Body of pancreas (tissue), 4 donors: ENCODE measurements at regions not wholly inside any gene's neighbourhood (a gene's known extent, or its start where the extent isn't known, plus 50 kb on each side); places are given as distances from the start of the nearest gene placed in this dataset.

Experiments used
- ATAC-seq: fragments of 150-250 bp; one replicate; pipeline ENCODE4 v1.9.1; 2016
- DNase-seq, 4 donors: peaks; one replicate each; pipeline ENCODE4 v3.0.0-alpha.2; 2019
- H3K27ac ChIP-seq, 4 donors: fragments of 200-600 bp; sonication (generic); 1 replicate in 3 of 4; 2 replicates in 1 of 4; pipeline versions ENCODE4 v1.5.1 to v1.6.1; 2016 to 2019; ENCODE audit warnings: mild to moderate bottlenecking in 1 of 4, mixed read lengths in 1 of 4, moderate library complexity in 1 of 4
- H3K27me3 ChIP-seq, 2 donors: fragments of 200-600 bp; sonication (generic); one replicate each; pipeline ENCODE4 v1.6.0; 2016; ENCODE audit warnings: mild to moderate bottlenecking in 1 of 2
- H3K36me3 ChIP-seq, 2 donors: fragments of 200-600 bp; sonication (generic); replicated peaks in 1 of 2; 2 replicates each; pipeline ENCODE4 v1.5.1; 2016; ENCODE audit warnings: low read depth in 2 of 2; ENCODE audit not compliant: insufficient read depth in 1 of 2
- H3K4me1 ChIP-seq: fragments of 200-600 bp; sonication (generic); one replicate; pipeline ENCODE4 v1.6.0; 2016
- H3K4me3 ChIP-seq, 2 donors: fragments of 200-600 bp; sonication (generic); 1 replicate in 1 of 2; 2 replicates in 1 of 2; pipeline ENCODE4 v1.5.1; 2016 to 2019
- H3K9me3 ChIP-seq, 3 donors: fragments of 200-600 bp; sonication (generic); 1 replicate in 2 of 3; 2 replicates in 1 of 3; pipeline ENCODE4 v1.5.1; 2016
- POLR2A ChIP-seq, 3 donors: fragments of 450-650 bp; IDR thresholded peaks; one replicate each; pipeline ENCODE4 v1.6.1; 2016; ENCODE audit warnings: antibody characterized with exemption in 3 of 3, mild to moderate bottlenecking in 2 of 3
- WGBS, 2 donors: methylation state at CpG; one replicate each; pipeline ENCODE4 v1.1.5; 2017; 5-methylcytosine and 5-hydroxymethylcytosine counted together
- intact Hi-C: fragments of 100-400 bp; cut with DNase I; formaldehyde crosslinking; loops from one replicate; pipeline ENCODE4 v1.15.1; 2023
- TF ChIP-seq, protein P1 (sequence below), 7 experiments: fragments of 450-650 bp in 4 of 7; fragments of 200-600 bp in 3 of 7; sonication (generic) in 3 of 7; IDR thresholded peaks; one replicate each; pipeline ENCODE4 v1.5.1; 2016 to 2019; ENCODE audit warnings: antibody characterized with exemption in 7 of 7

DNA sequence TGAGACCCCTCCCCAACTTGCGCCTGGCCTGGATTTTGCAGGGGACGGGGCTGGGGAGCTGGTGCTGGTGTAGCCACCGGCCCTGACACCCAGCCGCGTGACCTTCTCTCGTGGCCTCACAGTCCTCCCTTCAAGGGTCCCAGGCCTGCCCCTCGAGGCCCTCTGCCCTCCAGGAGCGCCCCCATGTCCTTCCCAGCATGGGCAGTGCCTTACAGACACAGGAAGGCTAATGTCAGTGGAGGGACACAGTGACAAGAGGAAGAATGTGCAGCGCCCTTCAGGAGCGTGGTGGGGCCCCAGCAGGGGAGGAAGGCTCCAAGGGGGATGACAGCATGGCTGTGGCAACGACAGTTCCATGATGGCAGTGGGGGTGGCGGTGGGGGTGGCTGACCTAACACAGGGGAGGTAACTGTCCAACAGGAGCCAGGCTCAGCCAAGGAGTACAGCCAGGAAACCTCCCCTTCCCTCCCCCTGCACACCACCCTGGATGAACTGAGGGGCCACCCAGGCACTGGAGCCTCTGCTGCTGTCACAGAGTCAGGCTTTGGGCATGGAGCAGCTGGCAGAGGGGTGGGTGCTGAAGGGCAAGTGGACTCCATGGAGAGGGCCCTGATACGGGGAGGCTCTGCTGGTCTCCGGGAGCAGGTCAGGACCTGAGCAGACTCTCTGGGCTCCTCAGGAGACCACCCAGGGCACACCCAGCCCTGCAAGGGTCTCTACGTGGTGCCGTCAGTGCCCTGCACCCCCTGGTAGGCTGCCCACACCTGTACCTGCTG lies 76.0 kb upstream of the RET start:
- TF ChIP-seq POLR2A (IDR thresholded peaks at IDR 0.05): no peak
- TF ChIP-seq, protein P1, sequence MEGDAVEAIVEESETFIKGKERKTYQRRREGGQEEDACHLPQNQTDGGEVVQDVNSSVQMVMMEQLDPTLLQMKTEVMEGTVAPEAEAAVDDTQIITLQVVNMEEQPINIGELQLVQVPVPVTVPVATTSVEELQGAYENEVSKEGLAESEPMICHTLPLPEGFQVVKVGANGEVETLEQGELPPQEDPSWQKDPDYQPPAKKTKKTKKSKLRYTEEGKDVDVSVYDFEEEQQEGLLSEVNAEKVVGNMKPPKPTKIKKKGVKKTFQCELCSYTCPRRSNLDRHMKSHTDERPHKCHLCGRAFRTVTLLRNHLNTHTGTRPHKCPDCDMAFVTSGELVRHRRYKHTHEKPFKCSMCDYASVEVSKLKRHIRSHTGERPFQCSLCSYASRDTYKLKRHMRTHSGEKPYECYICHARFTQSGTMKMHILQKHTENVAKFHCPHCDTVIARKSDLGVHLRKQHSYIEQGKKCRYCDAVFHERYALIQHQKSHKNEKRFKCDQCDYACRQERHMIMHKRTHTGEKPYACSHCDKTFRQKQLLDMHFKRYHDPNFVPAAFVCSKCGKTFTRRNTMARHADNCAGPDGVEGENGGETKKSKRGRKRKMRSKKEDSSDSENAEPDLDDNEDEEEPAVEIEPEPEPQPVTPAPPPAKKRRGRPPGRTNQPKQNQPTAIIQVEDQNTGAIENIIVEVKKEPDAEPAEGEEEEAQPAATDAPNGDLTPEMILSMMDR (IDR thresholded peaks at IDR 0.05): no peak
- ATAC-seq (no peak), DNase-seq (no peak)
- H3K27me3 ChIP-seq: no peaks in the 10 kb centered on the region
- intact Hi-C loops: no loop called here
- H3K4me3 ChIP-seq: no peak overlapping the region
- H3K27ac ChIP-seq: no peak overlapping the region
- 67 to 73% methylated on average over 9 to 16 of the region's 16 CpGs for WGBS, 2 donors
- no peaks in the 10 kb centered on the region for H3K9me3 ChIP-seq
- H3K36me3 ChIP-seq: no peaks in the 10 kb centered on the region
- H3K4me1 ChIP-seq: no peaks in the 10 kb centered on the region

DNA sequence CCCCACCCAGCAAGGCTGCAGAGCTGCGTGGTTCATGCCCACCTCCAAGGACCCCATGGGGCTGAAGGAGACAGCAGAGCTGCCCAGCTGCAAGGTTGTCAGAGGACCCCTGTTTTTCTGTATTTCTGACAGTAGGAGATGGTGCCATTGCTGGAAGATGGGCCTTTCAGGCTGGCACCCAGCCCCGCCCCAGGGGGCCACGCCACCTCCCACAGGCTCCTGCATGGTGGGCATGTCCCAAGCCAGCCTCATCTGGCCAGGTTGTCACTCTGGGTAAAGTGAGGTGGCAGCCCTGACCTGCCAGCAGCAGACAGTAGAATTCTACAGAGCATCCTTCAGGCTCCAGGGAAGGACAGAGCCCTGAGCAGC lies 75.5 kb upstream of the RET start:
- Histone ChIP-seq H3K36me3 (no peaks in the 10 kb centered on the region), H3K27ac (no peak overlapping the region), H3K9me3 (no peaks in the 10 kb centered on the region), H3K27me3 (no peaks in the 10 kb centered on the region), H3K4me1 (no peaks in the 10 kb centered on the region), H3K4me3 (no peak overlapping the region)
- intact Hi-C loops: no loop called here
- TF ChIP-seq POLR2A (IDR thresholded peaks at IDR 0.05): no peak
- TF ChIP-seq, protein P1 (IDR thresholded peaks at IDR 0.05): no peak
- ATAC-seq (no peak), DNase-seq (no peak)
- WGBS, 2 donors: 91% methylated on average over 3 of the region's 3 CpGs; no CpG with 5 or more reads in 1 of the 2 donors

GRCh38 chr10:43002596-43002995 lies 74.3 kb upstream of the RET start:
- no peak overlapping the region for H3K4me3 ChIP-seq
- TF ChIP-seq, protein P1 (IDR thresholded peaks at IDR 0.05): no peak
- TF ChIP-seq POLR2A (IDR thresholded peaks at IDR 0.05): no peak
- DNase-seq (no peak), ATAC-seq (no peak)
- H3K9me3 ChIP-seq: no peaks in the 10 kb centered on the region
- no peaks in the 10 kb centered on the region for H3K36me3 ChIP-seq
- no peaks in the 10 kb centered on the region for H3K4me1 ChIP-seq
- 55 to 64% methylated on average over 3 to 6 of the region's 6 CpGs for WGBS, 2 donors
- H3K27me3 ChIP-seq: no peaks in the 10 kb centered on the region
- intact Hi-C loops: no loop called here
- H3K27ac ChIP-seq: no peak overlapping the region

DNA sequence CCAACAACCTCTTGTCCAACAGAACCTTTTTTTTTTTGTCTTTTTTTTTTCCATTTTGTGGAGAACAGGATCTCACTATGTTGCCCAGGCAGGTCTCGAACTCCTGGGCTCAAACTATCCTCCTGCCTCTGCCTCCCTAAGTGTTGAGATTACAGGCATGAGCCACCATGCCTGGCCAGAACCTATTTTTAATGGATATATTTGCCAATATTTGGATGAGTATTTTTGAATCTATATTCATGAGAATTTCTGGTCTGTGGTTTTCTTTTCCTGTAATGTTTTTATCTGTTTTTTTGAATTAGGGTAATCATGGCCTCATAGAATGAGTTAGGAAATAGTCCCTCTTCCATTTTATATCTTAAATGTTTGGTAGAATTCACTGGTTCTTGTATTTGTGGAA lies 70.4 kb upstream of the RET start:
- Histone ChIP-seq H3K27me3 (no peaks in the 10 kb centered on the region), H3K4me3 (no peak overlapping the region), H3K9me3 (no peaks in the 10 kb centered on the region), H3K27ac (no peak overlapping the region), H3K36me3 (no peaks in the 10 kb centered on the region), H3K4me1 (no peaks in the 10 kb centered on the region)
- DNase-seq (no peak), ATAC-seq (no peak)
- intact Hi-C loops: no loop called here
- 75 to 88% methylated on average over 1 of the region's 1 CpG for WGBS, 2 donors
- TF ChIP-seq, protein P1 (IDR thresholded peaks at IDR 0.05): no peak
- no peak for TF ChIP-seq POLR2A (IDR thresholded peaks at IDR 0.05)

GRCh38 chr10:43012578-43012977 lies 64.3 kb upstream of the RET start:
- ATAC-seq (no peak), DNase-seq (no peak)
- H3K27ac ChIP-seq: no peak overlapping the region
- WGBS, 2 donors: 72 to 82% methylated on average over 2 of the region's 2 CpGs
- H3K4me3 ChIP-seq: no peak overlapping the region
- H3K4me1 ChIP-seq: no peaks in the 10 kb centered on the region
- no peaks in the 10 kb centered on the region for H3K27me3 ChIP-seq
- no peaks in the 10 kb centered on the region for H3K36me3 ChIP-seq
- TF ChIP-seq, protein P1 (IDR thresholded peaks at IDR 0.05): no peak
- no peak for TF ChIP-seq POLR2A (IDR thresholded peaks at IDR 0.05)
- intact Hi-C loops: no loop called here
- H3K9me3 ChIP-seq: no peaks in the 10 kb centered on the region
